ENCODE measurements at regions not wholly inside any gene's neighbourhood (a gene's known extent, or its start where the extent isn't known, plus 50 kb on each side); places are given as distances from the start of the nearest gene placed in this dataset.

DNA sequence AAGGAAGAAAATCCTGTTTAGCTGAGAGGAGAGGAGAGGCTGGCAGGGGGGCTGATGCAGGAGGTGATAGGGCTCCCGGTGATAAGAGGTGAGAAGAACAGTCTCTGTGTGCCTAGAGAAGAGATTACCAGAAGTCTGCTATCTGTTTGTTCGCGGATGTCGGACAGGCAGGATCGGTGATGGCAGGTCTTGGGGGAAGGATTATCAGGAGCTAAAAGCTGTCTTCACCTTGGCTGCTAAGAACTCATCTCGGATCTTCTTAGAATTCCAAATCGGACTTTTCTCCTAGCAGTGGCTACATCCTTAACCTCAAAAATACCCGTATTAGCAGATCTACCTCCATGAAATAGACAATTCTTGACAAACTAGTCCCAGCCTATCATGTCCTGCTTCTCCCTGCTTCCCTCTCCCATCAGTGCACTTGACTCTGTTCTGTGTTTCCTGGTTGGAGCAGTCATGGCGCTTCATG is 282.1 kb upstream of the TRIB2 start:
- Histone ChIP-seq H3K27me3 (no peaks in the 10 kb centered on the region), H3K4me3 (no peak overlapping the region), H3K4me1 (peaks cover 27% of the 10 kb centered on the region), H3K9ac (no peak overlapping the region), H3K36me3 (no peaks in the 10 kb centered on the region), H3K9me3 (no peaks in the 10 kb centered on the region), H3K4me2 (no peak overlapping the region), H3K27ac (no peak overlapping the region), H4K20me1 (no peaks in the 10 kb centered on the region)
- no peak for TF ChIP-seq Cebpa-rat (IDR thresholded peaks at IDR 0.05)

- Histone ChIP-seq H3K27ac (no peak overlapping the region), H3K4me3 (no peak overlapping the region), H3K9me3 (0 out of 2 replicates have a peak, but pooled peaks cover 4% of the 10 kb centered on the region), H3K36me3 (no peaks in the 10 kb centered on the region), H3K9ac (no peak overlapping the region), H3K27me3 (no peaks in the 10 kb centered on the region), H4K20me1 (no peaks in the 10 kb centered on the region), H3K4me1 (peaks cover 26% of the 10 kb centered on the region), H3K4me2 (0 out of 2 replicates have a peak overlapping the region, but pooled peaks have one; percentile 9)
- TF ChIP-seq Cebpa-rat (IDR thresholded peaks at IDR 0.05): no peak
Measured at GRCh38 chr2:12435430-12436222, 281.1 kb upstream of the TRIB2 start.

GRCh38 chr2:12436483-12436882 is 280.3 kb upstream of the TRIB2 start:
- Histone ChIP-seq H4K20me1 (no peaks in the 10 kb centered on the region), H3K4me2 (0 out of 2 replicates have a peak overlapping the region, but pooled peaks have one; percentile 9)
- no peak for TF ChIP-seq Cebpa-rat (IDR thresholded peaks at IDR 0.05)

GRCh38 chr2:12436935-12437561 is 279.7 kb upstream of the TRIB2 start:
- Histone ChIP-seq H4K20me1 (no peaks in the 10 kb centered on the region), H3K36me3 (no peaks in the 10 kb centered on the region), H3K9ac (no peak overlapping the region), H3K4me2 (0 out of 2 replicates have a peak overlapping the region, but pooled peaks have one; percentile 9), H3K9me3 (0 out of 2 replicates have a peak, but pooled peaks cover 4% of the 10 kb centered on the region), H3K27me3 (no peaks in the 10 kb centered on the region), H3K27ac (no peak overlapping the region), H3K4me3 (no peak overlapping the region), H3K4me1 (peaks cover 19% of the 10 kb centered on the region)
- no peak for TF ChIP-seq Cebpa-rat (IDR thresholded peaks at IDR 0.05)

More at GRCh38 chr2:12436483-12436882, 280.3 kb upstream of the TRIB2 start:
- H3K9ac ChIP-seq: no peak overlapping the region
- H3K36me3 ChIP-seq: no peaks in the 10 kb centered on the region
- H3K4me1 ChIP-seq: peaks cover 19% of the 10 kb centered on the region
- 0 out of 2 replicates have a peak, but pooled peaks cover 4% of the 10 kb centered on the region for H3K9me3 ChIP-seq
- no peaks in the 10 kb centered on the region for H3K27me3 ChIP-seq
- no peak overlapping the region for H3K27ac ChIP-seq
- H3K4me3 ChIP-seq: no peak overlapping the region

- Histone ChIP-seq H3K4me3 (no peak overlapping the region), H3K27ac (no peak overlapping the region)
Measured at GRCh38 chr2:12440731-12441130, 276.0 kb upstream of the TRIB2 start.

GRCh38 chr2:12441750-12442475 is 274.8 kb upstream of the TRIB2 start:
- 0 out of 2 replicates have a peak, but pooled peaks cover 4% of the 10 kb centered on the region for H3K9me3 ChIP-seq
- H3K27me3 ChIP-seq: no peaks in the 10 kb centered on the region
- no peak overlapping the region for H3K4me2 ChIP-seq
- H3K36me3 ChIP-seq: no peaks in the 10 kb centered on the region
- no peak overlapping the region for H3K27ac ChIP-seq
- no peak overlapping the region for H3K4me3 ChIP-seq
- H4K20me1 ChIP-seq: no peaks in the 10 kb centered on the region
- H3K9ac ChIP-seq: no peak overlapping the region
- TF ChIP-seq Cebpa-rat (IDR thresholded peaks at IDR 0.05): no peak
- H3K4me1 ChIP-seq: 0 out of 2 replicates have a peak, but pooled peaks cover 2% of the 10 kb centered on the region

More at GRCh38 chr2:12440731-12441130, 276.0 kb upstream of the TRIB2 start:
- H3K4me1 ChIP-seq: peaks cover 14% of the 10 kb centered on the region
- H3K4me2 ChIP-seq: no peak overlapping the region
- H3K9ac ChIP-seq: no peak overlapping the region
- H3K27me3 ChIP-seq: no peaks in the 10 kb centered on the region
- no peaks in the 10 kb centered on the region for H4K20me1 ChIP-seq
- H3K9me3 ChIP-seq: 0 out of 2 replicates have a peak, but pooled peaks cover 4% of the 10 kb centered on the region
- no peak for TF ChIP-seq Cebpa-rat (IDR thresholded peaks at IDR 0.05)
- no peaks in the 10 kb centered on the region for H3K36me3 ChIP-seq

- no peaks in the 10 kb centered on the region for H3K36me3 ChIP-seq
- no peak overlapping the region for H3K27ac ChIP-seq
- no peaks in the 10 kb centered on the region for H3K4me1 ChIP-seq
- H3K4me2 ChIP-seq: no peak overlapping the region
- H3K27me3 ChIP-seq: no peaks in the 10 kb centered on the region
- H4K20me1 ChIP-seq: no peaks in the 10 kb centered on the region
- H3K9ac ChIP-seq: no peak overlapping the region
- 0 out of 2 replicates have a peak, but pooled peaks cover 4% of the 10 kb centered on the region for H3K9me3 ChIP-seq
- no peak for TF ChIP-seq Cebpa-rat (IDR thresholded peaks at IDR 0.05)
- H3K4me3 ChIP-seq: no peak overlapping the region
Measured at GRCh38 chr2:12442476-12442847, 274.3 kb upstream of the TRIB2 start.

DNA sequence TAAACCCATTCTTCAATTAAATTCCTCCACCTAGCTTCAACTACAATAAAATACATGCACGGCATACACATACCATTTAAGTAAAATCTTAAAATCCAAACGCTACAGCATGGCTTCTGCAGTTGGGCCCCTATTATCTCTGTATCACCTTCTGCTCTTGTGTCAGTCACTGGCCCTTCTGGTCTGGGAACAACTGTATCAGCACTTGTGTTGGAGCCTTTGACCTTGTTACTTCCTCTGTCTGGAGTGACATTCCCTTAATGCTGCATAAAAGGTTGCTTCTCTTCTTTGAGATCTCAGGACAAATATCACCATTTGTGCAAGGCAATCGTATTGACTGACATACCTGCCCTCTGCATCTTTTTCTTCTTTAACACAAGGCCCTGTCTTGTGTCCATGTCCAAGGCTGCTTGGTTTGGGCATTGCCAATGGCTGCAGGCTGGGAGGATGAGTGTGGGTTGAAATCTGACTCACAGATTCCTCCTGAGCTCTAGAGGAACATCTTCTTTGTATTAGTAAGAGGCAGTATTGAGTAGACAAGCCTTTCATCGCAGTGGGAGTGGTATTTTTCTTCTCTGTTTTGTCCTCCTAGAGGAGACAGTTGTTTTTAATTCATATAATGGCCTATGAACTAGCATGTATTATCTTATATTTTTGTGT is 267.8 kb upstream of the TRIB2 start:
- Histone ChIP-seq H3K36me3 (no peaks in the 10 kb centered on the region), H4K20me1 (no peaks in the 10 kb centered on the region), H3K4me3 (no peak overlapping the region), H3K4me2 (no peak overlapping the region), H3K4me1 (peaks cover 10% of the 10 kb centered on the region), H3K27ac (no peak overlapping the region), H3K9ac (no peak overlapping the region), H3K27me3 (no peaks in the 10 kb centered on the region), H3K9me3 (no peaks in the 10 kb centered on the region)
- TF ChIP-seq Cebpa-rat (IDR thresholded peaks at IDR 0.05): no peak

- 0 out of 2 replicates have a peak overlapping the region, but pooled peaks have one; percentile 34 for H3K9ac ChIP-seq
- H3K27ac ChIP-seq: peak overlapping the region; percentile 30
- no peak for TF ChIP-seq Cebpa-rat (IDR thresholded peaks at IDR 0.05)
- no peaks in the 10 kb centered on the region for H3K36me3 ChIP-seq
- peaks cover 10% of the 10 kb centered on the region for H3K4me1 ChIP-seq
- peak overlapping the region; percentile 67 for H3K4me2 ChIP-seq
- no peaks in the 10 kb centered on the region for H3K9me3 ChIP-seq
- no peak overlapping the region for H3K4me3 ChIP-seq
- no peaks in the 10 kb centered on the region for H3K27me3 ChIP-seq
- no peaks in the 10 kb centered on the region for H4K20me1 ChIP-seq
Measured at GRCh38 chr2:12451726-12452125, 265.0 kb upstream of the TRIB2 start.
